ENCODE measurements at regions not wholly inside any gene's neighbourhood (a gene's known extent, or its start where the extent isn't known, plus 50 kb on each side); places are given as distances from the start of the nearest gene placed in this dataset.

- TF ChIP-seq SP1 (IDR thresholded peaks at IDR 0.05) (no peak), HDGF (IDR thresholded peaks at IDR 0.05; ENCODE audit: borderline replicate concordance) (no peak), FOXA1 (IDR thresholded peaks at IDR 0.05) (no peak), L3MBTL2 (conservative IDR thresholded peaks at IDR 0.05) (no peak)
Observed at GRCh38 chrX:118904218-118904617, 70.2 kb upstream of the LONRF3 start.
